ENCODE measurements at regions not wholly inside any gene's neighbourhood (a gene's known extent, or its start where the extent isn't known, plus 50 kb on each side); places are given as distances from the start of the nearest gene placed in this dataset.

DNA sequence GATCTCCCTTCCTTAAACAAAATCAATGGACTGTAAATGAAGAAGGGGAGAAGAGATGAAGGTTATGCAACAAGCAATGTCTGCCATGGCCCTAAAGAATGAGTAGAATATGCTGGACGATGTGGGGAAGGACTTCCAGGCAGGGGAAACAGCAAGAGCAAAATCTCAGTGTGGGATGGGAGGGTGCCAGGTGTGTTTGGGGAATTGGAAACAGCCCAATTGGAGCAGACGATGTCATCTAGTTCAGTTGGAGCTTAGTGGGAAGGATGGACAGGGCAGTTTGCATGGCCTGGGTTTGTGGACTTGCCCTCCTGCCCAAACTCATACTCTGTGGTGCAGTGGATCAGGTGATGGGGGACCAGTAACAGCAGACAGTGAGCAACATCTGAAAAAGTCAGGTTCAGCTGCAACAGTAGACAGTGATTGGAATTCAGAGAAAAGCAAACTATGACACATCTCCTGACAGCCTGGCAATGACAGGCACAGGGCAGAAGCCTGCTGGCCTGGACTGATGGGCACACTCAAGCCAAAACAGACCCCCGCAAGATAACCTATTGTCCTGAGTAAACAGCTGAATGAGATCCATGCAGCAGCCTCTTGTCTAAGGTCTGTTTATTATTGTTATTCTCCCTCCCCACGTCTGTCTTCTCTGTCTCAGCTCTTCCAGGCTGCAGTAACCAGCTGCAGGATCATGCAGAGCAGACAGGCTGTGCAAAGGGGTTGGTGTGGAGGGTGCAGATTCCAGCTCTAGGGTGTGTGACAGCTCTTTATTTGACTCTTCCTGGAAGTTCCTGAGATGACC is 50.5 kb upstream of the PRELP start:
- TF ChIP-seq CTCF (IDR thresholded peaks at IDR 0.05), result no peak
- TF ChIP-seq POLR2A (IDR thresholded peaks at IDR 0.05), result no peak

Data from Peyer's patch (tissue), 4 donors.